Fibroblast of the aortic adventitia (primary cell): ENCODE measurements at regions not wholly inside any gene's neighbourhood (a gene's known extent, or its start where the extent isn't known, plus 50 kb on each side); places are given as distances from the start of the nearest gene placed in this dataset.

Source experiments
- DNase-seq: peaks from one replicate; pipeline ENCODE4 v3.0.0-alpha.2; 2010; ENCODE audit warnings: low read depth
- H3K4me3 ChIP-seq: 2 replicates; pipeline ENCODE4 v1.5.1; 2011; ENCODE audit warnings: low read depth, mild to moderate bottlenecking, control low read depth, low read length, moderate library complexity
- CTCF ChIP-seq: IDR thresholded peaks from 2 replicates; pipeline ENCODE4 v1.5.1; 2011; ENCODE audit warnings: mild to moderate bottlenecking, low read length, control low read depth, inconsistent platforms; ENCODE audit not compliant: insufficient read depth

GRCh38 chr14:38105106-38105702, 102.5 kb upstream of the SSTR1 start:
- no peak for TF ChIP-seq CTCF
- no peak overlapping the region for H3K4me3 ChIP-seq
- DNase-seq, result no peak

GRCh38 chr14:38107216-38107631, 100.5 kb upstream of the SSTR1 start:
- no peak for TF ChIP-seq CTCF
- no peak for DNase-seq
- H3K4me3 ChIP-seq, result no peak overlapping the region

GRCh38 chr14:38108681-38109080, 99.0 kb upstream of the SSTR1 start:
- peak; percentile 13 for DNase-seq
- no peak overlapping the region for H3K4me3 ChIP-seq
- TF ChIP-seq CTCF, result no peak

- DNase-seq, result no peak
- no peak for TF ChIP-seq CTCF
- no peak overlapping the region for H3K4me3 ChIP-seq
Measured at GRCh38 chr14:38110258-38110657, 97.4 kb upstream of the SSTR1 start.

GRCh38 chr14:38111046-38111445, 96.7 kb upstream of the SSTR1 start:
- DNase-seq, result no peak
- H3K4me3 ChIP-seq, result no peak overlapping the region
- no peak for TF ChIP-seq CTCF

GRCh38 chr14:38113546-38113945, 94.2 kb upstream of the SSTR1 start:
- TF ChIP-seq CTCF, result no peak
- no peak overlapping the region for H3K4me3 ChIP-seq
- no peak for DNase-seq

GRCh38 chr14:38116895-38117294, 90.8 kb upstream of the SSTR1 start:
- no peak overlapping the region for H3K4me3 ChIP-seq
- DNase-seq, result no peak
- TF ChIP-seq CTCF, result no peak
